ENCODE measurements at regions not wholly inside any gene's neighbourhood (a gene's known extent, or its start where the extent isn't known, plus 50 kb on each side); places are given as distances from the start of the nearest gene placed in this dataset.

GRCh38 chr5:173781432-173781815 is 106.7 kb upstream of the CPEB4 start:
- in situ Hi-C loops (cut with MboI; ENCODE audit: low pct_ligation_motif_present in 1 of 4, low pct_unique_long_range_greater_than_20kb in 1 of 4, low sequenced_read_pairs in 3 of 4) = no loop called here
- H3K4me3 ChIP-seq = no peak overlapping the region
- no peaks in the 10 kb centered on the region for H3K36me3 ChIP-seq
- H3K27ac ChIP-seq = peak overlapping the region; percentile 27 to 71 (median 59)
- TF ChIP-seq EP300 (IDR thresholded peaks at IDR 0.05; ENCODE audit: low read depth) (no peak), POLR2A (IDR thresholded peaks at IDR 0.05) (no peak), CTCF (IDR thresholded peaks at IDR 0.05) (no peak), POLR2AphosphoS5 (IDR thresholded peaks at IDR 0.05) (no peak)
- H3K9me3 ChIP-seq = no peaks in the 10 kb centered on the region
- DNase-seq = no peak
- intact Hi-C loops (cut with DNase I; ENCODE audit: low total_unique reads) = no loop called here
- 53 to 80% methylated on average over 4 of the region's 4 CpGs for WGBS, 2 donors (ENCODE audit: low coverage in 1 of 2)
- H3K27me3 ChIP-seq = no peaks in the 10 kb centered on the region
- H3K4me1 ChIP-seq = peaks cover 7 to 21% (median 9%) of the 10 kb centered on the region in 4 donors

DNA sequence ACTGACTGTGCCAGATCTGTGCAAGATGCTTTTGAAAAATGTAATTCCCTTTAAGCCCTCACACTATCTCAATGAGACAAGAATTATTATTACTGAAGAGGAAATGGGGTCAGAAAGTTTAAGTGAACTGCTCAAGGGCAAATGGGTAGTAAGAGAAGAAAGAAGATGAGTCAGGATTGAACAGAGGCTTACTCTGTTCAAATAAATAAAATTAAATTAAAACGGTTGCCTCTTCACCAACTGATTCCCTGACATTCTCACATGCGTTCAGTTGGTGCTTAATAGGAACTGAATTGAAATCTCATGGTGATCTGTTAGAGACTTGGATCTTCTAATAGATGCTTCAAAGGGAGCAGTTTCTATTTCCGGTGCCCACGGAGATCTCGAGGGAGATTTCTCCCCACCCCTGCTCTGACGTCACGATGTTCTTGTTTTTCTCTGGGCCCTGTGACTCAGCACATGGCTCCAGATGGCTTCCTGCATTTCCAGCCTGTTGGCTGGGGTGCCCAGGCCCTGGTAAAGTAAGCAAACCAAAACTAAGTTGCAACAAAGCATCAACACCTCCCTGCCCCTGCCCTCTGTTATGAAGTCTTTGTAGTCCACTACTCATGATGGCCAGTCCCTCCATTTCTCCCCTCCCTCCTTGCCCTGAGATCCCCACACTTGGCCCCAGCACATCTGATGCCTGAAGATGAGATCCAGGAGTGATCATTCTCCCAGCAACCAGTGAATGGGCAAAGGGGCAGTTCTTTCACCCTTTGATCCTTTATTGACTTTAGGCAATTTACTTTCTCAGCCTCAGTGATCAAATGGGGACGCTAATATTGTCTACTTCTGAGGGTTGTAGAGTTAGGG is 106.1 kb upstream of the CPEB4 start:
- no peaks in the 10 kb centered on the region for H3K27me3 ChIP-seq
- no peaks in the 10 kb centered on the region for H3K9me3 ChIP-seq
- no peak overlapping the region for H3K4me3 ChIP-seq
- no peaks in the 10 kb centered on the region for H3K36me3 ChIP-seq
- DNase-seq = peak; percentile 73
- TF ChIP-seq POLR2AphosphoS5 (IDR thresholded peaks at IDR 0.05) = peak in 2 of 3 donors; percentile 29 to 45
- no peak for TF ChIP-seq EP300 (IDR thresholded peaks at IDR 0.05; ENCODE audit: low read depth)
- intact Hi-C loops (cut with DNase I; ENCODE audit: low total_unique reads) = no loop called here
- H3K4me1 ChIP-seq = peaks cover 7 to 21% (median 9%) of the 10 kb centered on the region in 4 donors
- H3K27ac ChIP-seq = peak overlapping the region; percentile 27 to 71 (median 59)
- 42 to 44% methylated on average over 8 of the region's 8 CpGs for WGBS, 2 donors (ENCODE audit: low coverage in 1 of 2)
- in situ Hi-C loops (cut with MboI; ENCODE audit: low pct_ligation_motif_present in 1 of 4, low pct_unique_long_range_greater_than_20kb in 1 of 4, low sequenced_read_pairs in 3 of 4) = no loop called here

GRCh38 chr5:173782671-173783101 is 105.5 kb upstream of the CPEB4 start:
- H3K4me3 ChIP-seq = no peak overlapping the region
- in situ Hi-C loops (cut with MboI; ENCODE audit: low pct_ligation_motif_present in 1 of 4, low pct_unique_long_range_greater_than_20kb in 1 of 4, low sequenced_read_pairs in 3 of 4) (no loop called here), intact Hi-C loops (cut with DNase I; ENCODE audit: low total_unique reads) (no loop called here)
- peak overlapping the region; percentile 27 to 71 (median 59) for H3K27ac ChIP-seq
- H3K9me3 ChIP-seq = no peaks in the 10 kb centered on the region
- H3K4me1 ChIP-seq = peaks cover 7 to 21% (median 9%) of the 10 kb centered on the region in 4 donors
- DNase-seq = no peak
- no peak for TF ChIP-seq POLR2AphosphoS5 (IDR thresholded peaks at IDR 0.05)
- TF ChIP-seq EP300 (IDR thresholded peaks at IDR 0.05; ENCODE audit: low read depth) = no peak
- no peak for TF ChIP-seq POLR2A (IDR thresholded peaks at IDR 0.05)
- TF ChIP-seq CTCF (IDR thresholded peaks at IDR 0.05) = no peak
- 90 to 91% methylated on average over 4 of the region's 4 CpGs for WGBS, 2 donors (ENCODE audit: low coverage in 1 of 2)
- no peaks in the 10 kb centered on the region for H3K27me3 ChIP-seq
- no peaks in the 10 kb centered on the region for H3K36me3 ChIP-seq

DNA sequence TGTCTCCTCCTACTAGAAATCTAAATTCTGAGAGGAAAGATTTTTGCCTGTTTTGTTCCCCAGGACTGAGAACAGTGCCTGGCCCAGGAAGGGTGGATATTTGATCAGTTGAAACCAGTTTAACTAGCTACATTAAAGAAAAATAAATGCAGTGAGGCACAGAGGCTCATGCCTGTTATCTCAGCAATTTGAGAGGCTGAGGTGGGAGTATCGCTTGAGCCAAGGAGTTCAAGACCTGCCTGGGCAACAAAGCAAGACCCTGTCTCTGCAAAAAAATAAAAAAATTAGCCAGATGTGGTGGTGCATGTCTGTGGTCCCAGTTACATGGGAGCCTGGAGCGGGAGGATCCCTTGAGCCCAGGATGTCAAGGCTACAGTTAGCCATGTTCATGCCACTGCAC is 104.8 kb upstream of the CPEB4 start:
- 97 to 100% methylated on average over 2 of the region's 2 CpGs for WGBS, 2 donors (ENCODE audit: low coverage in 1 of 2)
- no peaks in the 10 kb centered on the region for H3K36me3 ChIP-seq
- no peak overlapping the region for H3K4me3 ChIP-seq
- H3K27me3 ChIP-seq = no peaks in the 10 kb centered on the region
- H3K9me3 ChIP-seq = no peaks in the 10 kb centered on the region
- H3K27ac ChIP-seq = no peak overlapping the region
- in situ Hi-C loops (cut with MboI; ENCODE audit: low pct_ligation_motif_present in 1 of 4, low pct_unique_long_range_greater_than_20kb in 1 of 4, low sequenced_read_pairs in 3 of 4) (no loop called here), intact Hi-C loops (cut with DNase I; ENCODE audit: low total_unique reads) (no loop called here)
- no peak for TF ChIP-seq POLR2A (IDR thresholded peaks at IDR 0.05)
- no peak for TF ChIP-seq CTCF (IDR thresholded peaks at IDR 0.05)
- TF ChIP-seq POLR2AphosphoS5 (IDR thresholded peaks at IDR 0.05) = no peak
- TF ChIP-seq EP300 (IDR thresholded peaks at IDR 0.05; ENCODE audit: low read depth) = no peak
- peaks cover 7 to 18% (median 9%) of the 10 kb centered on the region in 4 donors for H3K4me1 ChIP-seq
- DNase-seq = no peak

Measured in transverse colon (tissue), 4 donors.